Mesenchymal stem cell (in vitro differentiated cells and primary cell): ENCODE measurements at regions not wholly inside any gene's neighbourhood (a gene's known extent, or its start where the extent isn't known, plus 50 kb on each side); places are given as distances from the start of the nearest gene placed in this dataset.

ENCODE experiments used
- DNase-seq: peaks from one replicate; pipeline ENCODE4 v3.0.0-alpha.2; 2013
- H2AFZ ChIP-seq: one replicate; pipeline ENCODE4 v1.6.1; 2013; ENCODE audit warnings: low read depth, mild to moderate bottlenecking, control low read depth, inconsistent platforms, low read length, moderate library complexity
- H2AK5ac ChIP-seq: 2 replicates; pipeline ENCODE4 v1.6.1; 2013; ENCODE audit warnings: low read length, moderate library complexity, mild to moderate bottlenecking, inconsistent platforms; ENCODE audit not compliant: severe bottlenecking
- H2BK120ac ChIP-seq: one replicate; pipeline ENCODE4 v1.6.1; 2013; ENCODE audit warnings: low read depth, mild to moderate bottlenecking, inconsistent platforms, low read length, moderate library complexity
- H2BK12ac ChIP-seq, 2 experiments: one replicate each; pipeline ENCODE4 v1.6.1; 2013; ENCODE audit warnings: inconsistent platforms in 2 of 2, low read length in 2 of 2, mild to moderate bottlenecking in 2 of 2, moderate library complexity in 2 of 2, control low read depth in 1 of 2
- H2BK15ac ChIP-seq: one replicate; pipeline ENCODE4 v1.6.1; 2013; ENCODE audit warnings: mild to moderate bottlenecking, low read depth, inconsistent platforms; ENCODE audit not compliant: poor library complexity, severe bottlenecking
- H2BK5ac ChIP-seq: 2 replicates; pipeline ENCODE4 v1.6.1; 2013; ENCODE audit warnings: low read depth, mild to moderate bottlenecking, low read length, control low read depth, inconsistent platforms; ENCODE audit not compliant: poor library complexity, severe bottlenecking
- H3K14ac ChIP-seq, 2 experiments: one replicate each; pipeline ENCODE4 v1.6.1; 2013; ENCODE audit warnings: inconsistent platforms in 2 of 2, low read length in 2 of 2, control low read depth in 1 of 2, mild to moderate bottlenecking in 1 of 2, moderate library complexity in 1 of 2
- H3K18ac ChIP-seq, 2 experiments: one replicate each; pipeline ENCODE4 v1.6.1; 2013; ENCODE audit warnings: inconsistent platforms in 2 of 2, low read length in 2 of 2, control low read depth in 1 of 2, low read depth in 1 of 2, mild to moderate bottlenecking in 1 of 2
- H3K23ac ChIP-seq, 2 experiments: one replicate each; pipeline ENCODE4 v1.6.1; 2013; ENCODE audit warnings: inconsistent platforms in 2 of 2, low read length in 2 of 2, mild to moderate bottlenecking in 2 of 2, moderate library complexity in 2 of 2, control low read depth in 1 of 2
- H3K27ac ChIP-seq: 2 replicates; pipeline ENCODE4 v1.5.1; 2013; ENCODE audit warnings: mild to moderate bottlenecking, moderate library complexity, low read length, control low read depth, inconsistent platforms; ENCODE audit not compliant: poor library complexity, severe bottlenecking
- H3K27me3 ChIP-seq, 2 experiments: 2 replicates each; pipeline versions ENCODE4 v1.6.1 to v1.7.0; 2013; ENCODE audit warnings: low read length in 2 of 2, mild to moderate bottlenecking in 2 of 2, moderate library complexity in 2 of 2, control low read depth in 1 of 2, inconsistent platforms in 1 of 2; ENCODE audit not compliant: control insufficient read depth in 1 of 2, insufficient read depth in 1 of 2
- H3K36me3 ChIP-seq, 2 experiments: 2 replicates each; pipeline versions ENCODE4 v1.6.1 to v1.7.0; 2013; ENCODE audit warnings: low read length in 2 of 2, control low read depth in 1 of 2, inconsistent platforms in 1 of 2, low read depth in 1 of 2, mild to moderate bottlenecking in 1 of 2; ENCODE audit not compliant: insufficient read depth in 2 of 2, control insufficient read depth in 1 of 2
- H3K4ac ChIP-seq, 2 experiments: one replicate each; pipeline ENCODE4 v1.6.1; 2013; ENCODE audit warnings: inconsistent platforms in 2 of 2, low read length in 2 of 2, mild to moderate bottlenecking in 2 of 2, moderate library complexity in 2 of 2, control low read depth in 1 of 2, low read depth in 1 of 2
- H3K4me1 ChIP-seq: 2 replicates; pipeline ENCODE4 v1.6.1; 2013; ENCODE audit warnings: low read depth, low read length, control low read depth; ENCODE audit not compliant: control insufficient read depth, insufficient read depth
- H3K4me2 ChIP-seq: 2 replicates; pipeline ENCODE4 v1.6.1; 2013; ENCODE audit warnings: low read length, mild to moderate bottlenecking, inconsistent platforms; ENCODE audit not compliant: poor library complexity, severe bottlenecking
- H3K4me3 ChIP-seq, 2 experiments: 2 replicates each; pipeline versions ENCODE4 v1.5.1 to v1.7.0; 2013; ENCODE audit warnings: low read length in 2 of 2, mild to moderate bottlenecking in 2 of 2, control low read depth in 1 of 2, low read depth in 1 of 2; ENCODE audit not compliant: insufficient read depth in 1 of 2
- H3K79me1 ChIP-seq: replicated peaks from 2 replicates; pipeline ENCODE4 v1.6.1; 2013; ENCODE audit warnings: mild to moderate bottlenecking, control low read depth, low read length, inconsistent platforms; ENCODE audit not compliant: poor library complexity, severe bottlenecking
- H3K9ac ChIP-seq: 2 replicates; pipeline ENCODE4 v1.7.0; 2013; ENCODE audit warnings: mild to moderate bottlenecking, low read length, moderate library complexity
- H3K9me3 ChIP-seq: 2 replicates; pipeline ENCODE4 v1.7.0; 2013; ENCODE audit warnings: mild to moderate bottlenecking, low read length; ENCODE audit not compliant: control insufficient read depth
- H4K8ac ChIP-seq: one replicate; pipeline ENCODE4 v1.6.1; 2013; ENCODE audit warnings: inconsistent platforms, mild to moderate bottlenecking, low read length, moderate library complexity
- H4K91ac ChIP-seq: one replicate; pipeline ENCODE4 v1.6.1; 2013; ENCODE audit warnings: mild to moderate bottlenecking, low read length, inconsistent platforms
- WGBS: methylation state at CpG from one replicate; pipeline ENCODE4 v1.1.7; 2013; ENCODE audit warnings: mixed read lengths; 5-methylcytosine and 5-hydroxymethylcytosine counted together

GRCh38 chrX:10079231-10079630 is 77.5 kb upstream of the CLCN4 start:
- Histone ChIP-seq H3K9ac (no peak overlapping the region), H3K4me1 (no peaks in the 10 kb centered on the region), H4K8ac (no peak overlapping the region), H3K4ac (no peak overlapping the region), H3K18ac (no peak overlapping the region), H3K27me3 (no peaks in the 10 kb centered on the region), H2BK12ac (no peak overlapping the region), H4K91ac (no peak overlapping the region), H2BK5ac (no peak overlapping the region), H3K9me3 (no peaks in the 10 kb centered on the region), H2AFZ (no peak overlapping the region), H3K27ac (no peak overlapping the region), H2BK120ac (no peak overlapping the region), H2BK15ac (no peak overlapping the region), H3K36me3 (peaks cover 4% of the 10 kb centered on the region in 2 experiments), H3K14ac (no peak overlapping the region), H3K4me2 (no peak overlapping the region), H2AK5ac (no peak overlapping the region), H3K4me3 (no peak overlapping the region), H3K79me1 (peaks cover 3% of the 10 kb centered on the region), H3K23ac (no peak overlapping the region)
- DNase-seq: peak; percentile 26
- WGBS: 90% methylated on average over 7 of the region's 7 CpGs

- Histone ChIP-seq H3K79me1 (peaks cover 3% of the 10 kb centered on the region), H3K9me3 (no peaks in the 10 kb centered on the region), H3K23ac (no peak overlapping the region), H3K14ac (no peak overlapping the region), H3K4me1 (no peaks in the 10 kb centered on the region), H3K27me3 (no peaks in the 10 kb centered on the region), H3K4ac (no peak overlapping the region), H3K27ac (no peak overlapping the region), H4K91ac (no peak overlapping the region), H4K8ac (no peak overlapping the region), H2BK120ac (no peak overlapping the region), H2BK12ac (no peak overlapping the region), H3K4me2 (no peak overlapping the region), H3K36me3 (peaks cover 4 to 11% of the 10 kb centered on the region in 2 experiments), H3K18ac (no peak overlapping the region), H2BK15ac (no peak overlapping the region), H2BK5ac (no peak overlapping the region), H2AK5ac (no peak overlapping the region), H2AFZ (no peak overlapping the region), H3K4me3 (no peak overlapping the region), H3K9ac (peak overlapping the region; percentile 62)
- 83% methylated on average over 1 of the region's 2 CpGs for WGBS
- no peak for DNase-seq
Observed at GRCh38 chrX:10083809-10084208, 73.0 kb upstream of the CLCN4 start.

- H2AK5ac ChIP-seq: no peak overlapping the region
- no peak for DNase-seq
- no peak overlapping the region for H3K9ac ChIP-seq
- H2BK12ac ChIP-seq: no peak overlapping the region
- no peaks in the 10 kb centered on the region for H3K9me3 ChIP-seq
- H3K18ac ChIP-seq: no peak overlapping the region
- H4K91ac ChIP-seq: no peak overlapping the region
- H2BK15ac ChIP-seq: no peak overlapping the region
- no peak overlapping the region for H2AFZ ChIP-seq
- no peak overlapping the region for H4K8ac ChIP-seq
- H3K4me3 ChIP-seq: no peak overlapping the region
- no peaks in the 10 kb centered on the region for H3K27me3 ChIP-seq
- no CpG with 5 or more reads among the region's 1 CpG for WGBS
- H3K4me2 ChIP-seq: no peak overlapping the region
- peaks cover 4 to 11% of the 10 kb centered on the region in 2 experiments for H3K36me3 ChIP-seq
- H3K27ac ChIP-seq: no peak overlapping the region
- peaks cover 4% of the 10 kb centered on the region for H3K4me1 ChIP-seq
- H3K23ac ChIP-seq: no peak overlapping the region
- H3K14ac ChIP-seq: no peak overlapping the region
- H2BK120ac ChIP-seq: no peak overlapping the region
- no peak overlapping the region for H2BK5ac ChIP-seq
- H3K79me1 ChIP-seq: peaks cover 5% of the 10 kb centered on the region
- no peak overlapping the region for H3K4ac ChIP-seq
Observed at GRCh38 chrX:10085223-10085622, 71.6 kb upstream of the CLCN4 start.

- H3K4me3 ChIP-seq: no peak overlapping the region
- H3K14ac ChIP-seq: no peak overlapping the region
- no peak overlapping the region for H3K4ac ChIP-seq
- H3K4me2 ChIP-seq: no peak overlapping the region
- no peak overlapping the region for H3K27ac ChIP-seq
- 96% methylated on average over 8 of the region's 8 CpGs for WGBS
- no peak overlapping the region for H3K18ac ChIP-seq
- peaks cover 4% of the 10 kb centered on the region for H3K4me1 ChIP-seq
- no peak overlapping the region for H2AFZ ChIP-seq
- no peak overlapping the region for H2BK5ac ChIP-seq
- no peak overlapping the region for H3K9ac ChIP-seq
- no peak overlapping the region for H4K8ac ChIP-seq
- H2BK12ac ChIP-seq: no peak overlapping the region
- no peak overlapping the region for H2BK120ac ChIP-seq
- H4K91ac ChIP-seq: no peak overlapping the region
- no peak overlapping the region for H2BK15ac ChIP-seq
- DNase-seq: no peak
- H2AK5ac ChIP-seq: no peak overlapping the region
- H3K27me3 ChIP-seq: no peaks in the 10 kb centered on the region
- H3K36me3 ChIP-seq: peaks cover 5 to 12% of the 10 kb centered on the region in 2 experiments
- peaks cover 5% of the 10 kb centered on the region for H3K79me1 ChIP-seq
- H3K23ac ChIP-seq: no peak overlapping the region
- no peaks in the 10 kb centered on the region for H3K9me3 ChIP-seq
Observed at GRCh38 chrX:10086676-10087075, 70.1 kb upstream of the CLCN4 start.
